CD4-positive, alpha-beta T cell treated with Interleukin-15 for 4 hours (primary cell): ENCODE measurements at regions not wholly inside any gene's neighbourhood (a gene's known extent, or its start where the extent isn't known, plus 50 kb on each side); places are given as distances from the start of the nearest gene placed in this dataset.

Experiments
- DNase-seq: peaks from one replicate; pipeline ENCODE4 v3.0.0-alpha.2; 2020; ENCODE audit warnings: low spot score

GRCh38 chr14:42192738-42193653 lies 586.3 kb downstream of the LRFN5 start:
- no peak for DNase-seq

GRCh38 chr14:42190744-42191143 lies 584.1 kb downstream of the LRFN5 start:
- no peak for DNase-seq

- DNase-seq, result no peak
These were observed 581.2 kb downstream of the LRFN5 start for GRCh38 chr14:42187846-42188245.

- DNase-seq, result no peak
These were observed 579.0 kb downstream of the LRFN5 start for GRCh38 chr14:42185718-42186117.

- no peak for DNase-seq
These were observed 567.7 kb downstream of the LRFN5 start for GRCh38 chr14:42174357-42174756.

GRCh38 chr14:42173206-42173605 lies 566.5 kb downstream of the LRFN5 start:
- no peak for DNase-seq

- no peak for DNase-seq
These were observed 565.6 kb downstream of the LRFN5 start for GRCh38 chr14:42172304-42172703.

GRCh38 chr14:42163136-42163535 lies 556.5 kb downstream of the LRFN5 start:
- no peak for DNase-seq

GRCh38 chr14:42159138-42159537 lies 552.5 kb downstream of the LRFN5 start:
- DNase-seq, result no peak

GRCh38 chr14:42149609-42150261 lies 543.1 kb downstream of the LRFN5 start:
- no peak for DNase-seq

- DNase-seq, result no peak
These were observed 539.1 kb downstream of the LRFN5 start for GRCh38 chr14:42145766-42146165.

GRCh38 chr14:42143114-42143513 lies 536.4 kb downstream of the LRFN5 start:
- no peak for DNase-seq

- DNase-seq, result no peak
These were observed 534.7 kb downstream of the LRFN5 start for GRCh38 chr14:42141328-42141727.

- no peak for DNase-seq
These were observed 534.2 kb downstream of the LRFN5 start for GRCh38 chr14:42140831-42141279.

- DNase-seq, result no peak
These were observed 533.3 kb downstream of the LRFN5 start for GRCh38 chr14:42140001-42140400.

GRCh38 chr14:42138406-42138805 lies 531.7 kb downstream of the LRFN5 start:
- no peak for DNase-seq

- DNase-seq, result no peak
These were observed 524.1 kb downstream of the LRFN5 start for GRCh38 chr14:42130815-42131214.

GRCh38 chr14:42123526-42123925 lies 516.9 kb downstream of the LRFN5 start:
- DNase-seq, result no peak

- DNase-seq, result no peak
These were observed 506.8 kb downstream of the LRFN5 start for GRCh38 chr14:42113358-42114069.

- no peak for DNase-seq
These were observed 505.4 kb downstream of the LRFN5 start for GRCh38 chr14:42112108-42112507.

GRCh38 chr14:42111355-42111754 lies 504.7 kb downstream of the LRFN5 start:
- no peak for DNase-seq

- DNase-seq, result no peak
These were observed 503.5 kb downstream of the LRFN5 start for GRCh38 chr14:42110167-42110566.

GRCh38 chr14:42095155-42095554 lies 488.5 kb downstream of the LRFN5 start:
- no peak for DNase-seq
